Esophagus (tissue), 2 donors: ENCODE measurements at regions not wholly inside any gene's neighbourhood (a gene's known extent, or its start where the extent isn't known, plus 50 kb on each side); places are given as distances from the start of the nearest gene placed in this dataset.

Source experiments
- H3K27ac ChIP-seq, 2 donors: one replicate each; pipeline ENCODE4 v1.5.1; 2013; ENCODE audit warnings: low read depth in 2 of 2, mild to moderate bottlenecking in 2 of 2, inconsistent platforms in 1 of 2, low read length in 1 of 2, moderate library complexity in 1 of 2
- H3K27me3 ChIP-seq, 2 donors: one replicate each; pipeline ENCODE4 v1.6.1; 2013; ENCODE audit warnings: low read length in 2 of 2, control low read depth in 1 of 2, mild to moderate bottlenecking in 1 of 2; ENCODE audit not compliant: insufficient read depth in 2 of 2, control insufficient read depth in 1 of 2
- H3K36me3 ChIP-seq, 2 donors: one replicate each; pipeline ENCODE4 v1.6.1; 2013; ENCODE audit warnings: low read length in 1 of 2; ENCODE audit not compliant: control insufficient read depth in 2 of 2, insufficient read depth in 2 of 2
- H3K4me1 ChIP-seq, 2 donors: one replicate each; pipeline ENCODE4 v1.6.1; 2013; ENCODE audit warnings: low read length in 1 of 2; ENCODE audit not compliant: control insufficient read depth in 2 of 2, insufficient read depth in 2 of 2
- H3K4me3 ChIP-seq, 2 donors: one replicate each; pipeline ENCODE4 v1.5.1; 2013; ENCODE audit warnings: low read length in 2 of 2, mild to moderate bottlenecking in 2 of 2, low read depth in 1 of 2, moderate library complexity in 1 of 2
- H3K9me3 ChIP-seq, 2 donors: one replicate each; pipeline ENCODE4 v1.6.1; 2013; ENCODE audit warnings: mild to moderate bottlenecking in 2 of 2, low read depth in 1 of 2, low read length in 1 of 2, moderate library complexity in 1 of 2; ENCODE audit not compliant: control insufficient read depth in 2 of 2, insufficient read depth in 1 of 2
- WGBS, 2 donors: extraction: QIAGEN DNeasy Blood & Tissue Kit; methylation state at CpG; one replicate each; pipeline ENCODE4 v1.1.7; 2013; 5-methylcytosine and 5-hydroxymethylcytosine counted together
- donor health status: healthy with polysubstance abuse.
- donor health status: Bipolar disorder and iron deficiency.

- Histone ChIP-seq H3K4me1 (peaks cover 0 to 3% of the 10 kb centered on the region in 2 donors), H3K36me3 (no peaks in the 10 kb centered on the region), H3K4me3 (no peak overlapping the region), H3K9me3 (peaks cover 0 to 8% of the 10 kb centered on the region in 2 donors), H3K27ac (no peak overlapping the region), H3K27me3 (no peaks in the 10 kb centered on the region)
- 84 to 91% methylated on average over 4 of the region's 4 CpGs for WGBS, 2 donors
These were observed 304.9 kb downstream of the TLE3 start for GRCh38 chr15:69792823-69793222.

GRCh38 chr15:69793431-69793780, 304.3 kb downstream of the TLE3 start:
- 84 to 89% methylated on average over 9 of the region's 9 CpGs for WGBS, 2 donors
- Histone ChIP-seq H3K27me3 (no peaks in the 10 kb centered on the region), H3K9me3 (peaks cover 0 to 8% of the 10 kb centered on the region in 2 donors), H3K36me3 (no peaks in the 10 kb centered on the region), H3K4me1 (peaks cover 0 to 3% of the 10 kb centered on the region in 2 donors), H3K4me3 (no peak overlapping the region), H3K27ac (no peak overlapping the region)

- H3K4me1 ChIP-seq = peaks cover 0 to 3% of the 10 kb centered on the region in 2 donors
- no peak overlapping the region for H3K4me3 ChIP-seq
- 73% methylated on average over 9 of the region's 9 CpGs for WGBS, 2 donors
- no peaks in the 10 kb centered on the region for H3K27me3 ChIP-seq
- no peak overlapping the region for H3K27ac ChIP-seq
- H3K36me3 ChIP-seq = no peaks in the 10 kb centered on the region
- H3K9me3 ChIP-seq = peaks cover 0 to 8% of the 10 kb centered on the region in 2 donors
These were observed 303.8 kb downstream of the TLE3 start for GRCh38 chr15:69793781-69794451.

GRCh38 chr15:69794645-69795469, 302.9 kb downstream of the TLE3 start:
- peaks cover 0 to 8% of the 10 kb centered on the region in 2 donors for H3K9me3 ChIP-seq
- no peaks in the 10 kb centered on the region for H3K36me3 ChIP-seq
- no peak overlapping the region for H3K4me3 ChIP-seq
- 57 to 62% methylated on average over 11 of the region's 11 CpGs for WGBS, 2 donors
- H3K27me3 ChIP-seq = no peaks in the 10 kb centered on the region
- peaks cover 0 to 3% of the 10 kb centered on the region in 2 donors for H3K4me1 ChIP-seq
- H3K27ac ChIP-seq = peak overlapping the region; percentile 45 to 71

- no peak overlapping the region for H3K27ac ChIP-seq
- H3K9me3 ChIP-seq = peaks cover 0 to 6% of the 10 kb centered on the region in 2 donors
- WGBS, 2 donors = 64 to 71% methylated on average over 6 of the region's 6 CpGs
- H3K27me3 ChIP-seq = no peaks in the 10 kb centered on the region
- no peak overlapping the region for H3K4me3 ChIP-seq
- H3K4me1 ChIP-seq = peaks cover 0 to 3% of the 10 kb centered on the region in 2 donors
- no peaks in the 10 kb centered on the region for H3K36me3 ChIP-seq
These were observed 302.1 kb downstream of the TLE3 start for GRCh38 chr15:69795601-69796000.

GRCh38 chr15:69797051-69797595, 300.6 kb downstream of the TLE3 start:
- Histone ChIP-seq H3K36me3 (no peaks in the 10 kb centered on the region), H3K4me3 (no peak overlapping the region), H3K27ac (no peak overlapping the region), H3K9me3 (no peaks in the 10 kb centered on the region), H3K27me3 (no peaks in the 10 kb centered on the region), H3K4me1 (peaks cover 0 to 3% of the 10 kb centered on the region in 2 donors)
- WGBS, 2 donors = 60 to 70% methylated on average over 6 of the region's 6 CpGs

GRCh38 chr15:69797615-69798014, 300.1 kb downstream of the TLE3 start:
- Histone ChIP-seq H3K27me3 (no peaks in the 10 kb centered on the region), H3K36me3 (no peaks in the 10 kb centered on the region), H3K9me3 (no peaks in the 10 kb centered on the region), H3K27ac (no peak overlapping the region), H3K4me3 (no peak overlapping the region), H3K4me1 (peaks cover 0 to 3% of the 10 kb centered on the region in 2 donors)
- WGBS, 2 donors = 91 to 92% methylated on average over 3 of the region's 3 CpGs

- 82 to 86% methylated on average over 7 of the region's 7 CpGs for WGBS, 2 donors
- Histone ChIP-seq H3K27me3 (no peaks in the 10 kb centered on the region), H3K4me1 (peaks cover 0 to 3% of the 10 kb centered on the region in 2 donors), H3K9me3 (no peaks in the 10 kb centered on the region), H3K36me3 (no peaks in the 10 kb centered on the region), H3K27ac (no peak overlapping the region), H3K4me3 (no peak overlapping the region)
These were observed 299.1 kb downstream of the TLE3 start for GRCh38 chr15:69798481-69799250.

GRCh38 chr15:69801144-69801543, 296.6 kb downstream of the TLE3 start:
- no peak overlapping the region for H3K27ac ChIP-seq
- H3K27me3 ChIP-seq = peaks cover 0 to under 1% of the 10 kb centered on the region in 2 donors
- H3K4me3 ChIP-seq = no peak overlapping the region
- peaks cover 0 to 3% of the 10 kb centered on the region in 2 donors for H3K4me1 ChIP-seq
- H3K9me3 ChIP-seq = no peaks in the 10 kb centered on the region
- H3K36me3 ChIP-seq = no peaks in the 10 kb centered on the region
- 73 to 74% methylated on average over 9 of the region's 9 CpGs for WGBS, 2 donors
